Neural cell (in vitro differentiated cells): ENCODE measurements at regions not wholly inside any gene's neighbourhood (a gene's known extent, or its start where the extent isn't known, plus 50 kb on each side); places are given as distances from the start of the nearest gene placed in this dataset.
"Not testable (repeated sequence)": the region's sequence is repeated elsewhere in the genome, so short reads cannot be mapped to it uniquely, and the experiment has no call there.

ENCODE experiments used
- H2AFZ ChIP-seq: fragments of 200-600, 300-800 bp; sonication (generic), shearing (Covaris generic); 2 replicates; pipeline ENCODE4 v1.6.0; 2014; ENCODE audit warnings: low read depth, mild to moderate bottlenecking, antibody characterized with exemption, low read length, moderate library complexity
- H3F3A ChIP-seq: fragments of 200-600 bp; shearing (Covaris generic); 2 replicates; pipeline ENCODE4 v1.6.1; 2016; ENCODE audit warnings: mild to moderate bottlenecking, moderate library complexity, mixed read lengths, antibody characterized with exemption, low read length; ENCODE audit not compliant: insufficient read depth, poor library complexity, severe bottlenecking
- H3K27ac ChIP-seq: fragments of 200-600, 300-800 bp; sonication (generic), shearing (Covaris generic); 2 replicates; pipeline ENCODE4 v1.5.1; 2014; ENCODE audit warnings: mild to moderate bottlenecking, low read length, moderate library complexity
- H3K27me3 ChIP-seq: fragments of 300-800, 200-600 bp; sonication (generic), shearing (Covaris generic); 2 replicates; pipeline ENCODE4 v1.6.0; 2014; ENCODE audit warnings: mild to moderate bottlenecking, low read depth, low read length, moderate library complexity; ENCODE audit not compliant: insufficient read depth
- H3K36me3 ChIP-seq: fragments of 300-800, 200-600 bp; sonication (generic), shearing (Covaris generic); 2 replicates; pipeline ENCODE4 v1.5.1; 2014; ENCODE audit warnings: mild to moderate bottlenecking, antibody characterized with exemption, low read length, moderate library complexity; ENCODE audit not compliant: insufficient read depth
- H3K4me2 ChIP-seq: fragments of 300-800, 200-600 bp; sonication (generic), shearing (Covaris generic); 2 replicates; pipeline ENCODE4 v1.6.0; 2014; ENCODE audit warnings: mild to moderate bottlenecking, low read length
- H3K4me3 ChIP-seq: fragments of 300-800, 200-600 bp; sonication (generic), shearing (Covaris generic); 2 replicates; pipeline ENCODE4 v1.5.1; 2014; ENCODE audit warnings: mild to moderate bottlenecking, low read length, moderate library complexity
- H3K79me2 ChIP-seq: fragments of 200-600 bp; shearing (Covaris generic); replicated peaks from 2 replicates; pipeline ENCODE4 v1.6.0; 2014; ENCODE audit warnings: mild to moderate bottlenecking, low read length, moderate library complexity; ENCODE audit not compliant: insufficient read depth
- H3K9ac ChIP-seq: fragments of 300-800, 200-600 bp; sonication (generic), shearing (Covaris generic); 2 replicates; pipeline ENCODE4 v1.6.1; 2016; ENCODE audit warnings: mild to moderate bottlenecking, low read length, mixed read lengths
- H3K9me2 ChIP-seq: fragments of 200-600 bp; shearing (Covaris generic); 2 replicates; pipeline ENCODE4 v1.6.1; 2016; ENCODE audit warnings: mild to moderate bottlenecking, low read length, mixed read lengths; ENCODE audit not compliant: insufficient read depth
- H3K9me3 ChIP-seq: fragments of 200-600, 300-800 bp; sonication (generic), shearing (Covaris generic); 2 replicates; pipeline ENCODE4 v1.6.1; 2016; ENCODE audit warnings: mild to moderate bottlenecking, mixed run types, low read length, moderate library complexity, mixed read lengths
- H4K20me1 ChIP-seq: fragments of 200-600 bp; shearing (Covaris generic); 2 replicates; pipeline ENCODE4 v1.6.1; 2016; ENCODE audit warnings: mild to moderate bottlenecking, mixed run types; ENCODE audit not compliant: insufficient read depth
- CTCF ChIP-seq: fragments of 450-650 bp; IDR thresholded peaks from 2 replicates; pipeline ENCODE4 v1.5.1; 2014; ENCODE audit warnings: antibody characterized with exemption, mild to moderate bottlenecking, moderate library complexity; ENCODE audit not compliant: poor library complexity, severe bottlenecking
- EP300 ChIP-seq: fragments of 450-650 bp; conservative IDR thresholded peaks from 2 replicates; pipeline ENCODE4 v1.6.1; 2014; ENCODE audit warnings: antibody characterized with exemption, mild to moderate bottlenecking, moderate library complexity; ENCODE audit not compliant: poor library complexity, severe bottlenecking
- EZH2 ChIP-seq: fragments of 200-600, 300-800 bp; shearing (Covaris generic), sonication (generic); IDR thresholded peaks from 2 replicates; pipeline ENCODE4 v1.6.1; 2014; ENCODE audit warnings: antibody characterized with exemption, low read length, borderline replicate concordance, mild to moderate bottlenecking; ENCODE audit not compliant: insufficient read depth, poor library complexity, severe bottlenecking
- MXI1 ChIP-seq: fragments of 450-650 bp; conservative IDR thresholded peaks from 2 replicates; pipeline ENCODE4 v1.6.1; 2014; ENCODE audit warnings: antibody characterized with exemption, mild to moderate bottlenecking; ENCODE audit not compliant: poor library complexity, severe bottlenecking
- POLR2AphosphoS5 ChIP-seq: IDR thresholded peaks from 2 replicates; pipeline ENCODE4 v1.6.1; 2012
- RAD21 ChIP-seq: fragments of 450-650 bp; conservative IDR thresholded peaks from 2 replicates; pipeline ENCODE4 v1.6.1; 2014; ENCODE audit warnings: antibody characterized with exemption, mild to moderate bottlenecking, moderate library complexity
- REST ChIP-seq: IDR thresholded peaks from 2 replicates; pipeline ENCODE4 v1.6.1; 2012; ENCODE audit warnings: borderline replicate concordance
- SMC3 ChIP-seq: fragments of 450-650 bp; conservative IDR thresholded peaks from 2 replicates; pipeline ENCODE4 v1.6.1; 2014; ENCODE audit warnings: antibody characterized with exemption, mild to moderate bottlenecking, moderate library complexity; ENCODE audit not compliant: poor library complexity
- TAF1 ChIP-seq: IDR thresholded peaks from 2 replicates; pipeline ENCODE4 v1.6.1; 2012; ENCODE audit warnings: low read depth

GRCh38 chr22:34829485-34829884 is 236.5 kb upstream of the ISX start:
- H3K9me3 ChIP-seq, result no peaks in the 10 kb centered on the region
- H3K27me3 ChIP-seq, result no peaks in the 10 kb centered on the region
- H3K4me3 ChIP-seq, result no peak overlapping the region
- H3K27ac ChIP-seq, result no peak overlapping the region
- H3K36me3 ChIP-seq, result no peaks in the 10 kb centered on the region
- no peaks in the 10 kb centered on the region for H3K79me2 ChIP-seq
- no peak overlapping the region for H3K4me2 ChIP-seq
- H2AFZ ChIP-seq, result no peak overlapping the region
- no peaks in the 10 kb centered on the region for H3F3A ChIP-seq
- no peaks in the 10 kb centered on the region for H4K20me1 ChIP-seq
- H3K9ac ChIP-seq, result no peak overlapping the region
- H3K9me2 ChIP-seq, result no peaks in the 10 kb centered on the region
- TF ChIP-seq CTCF, result no peak
- no peak for TF ChIP-seq EZH2
- TF ChIP-seq EP300, result no peak
- TF ChIP-seq MXI1, result no peak
- TF ChIP-seq POLR2AphosphoS5, result no peak
- no peak for TF ChIP-seq REST
- no peak for TF ChIP-seq TAF1
- TF ChIP-seq SMC3, result no peak

- H3K4me3 ChIP-seq, result no peak overlapping the region
- H3K27me3 ChIP-seq, result no peaks in the 10 kb centered on the region
- no peak overlapping the region for H3K4me2 ChIP-seq
- H3K9ac ChIP-seq, result no peak overlapping the region
- no peaks in the 10 kb centered on the region for H4K20me1 ChIP-seq
- H3K9me3 ChIP-seq, result no peaks in the 10 kb centered on the region
- H3K36me3 ChIP-seq, result no peaks in the 10 kb centered on the region
- no peaks in the 10 kb centered on the region for H3K79me2 ChIP-seq
- no peaks in the 10 kb centered on the region for H3F3A ChIP-seq
- no peak overlapping the region for H2AFZ ChIP-seq
- H3K9me2 ChIP-seq, result no peaks in the 10 kb centered on the region
- no peak overlapping the region for H3K27ac ChIP-seq
- no peak for TF ChIP-seq CTCF
- TF ChIP-seq POLR2AphosphoS5, result no peak
- TF ChIP-seq SMC3, result no peak
- TF ChIP-seq TAF1, result no peak
- TF ChIP-seq REST, result no peak
- no peak for TF ChIP-seq RAD21
- no peak for TF ChIP-seq MXI1
- TF ChIP-seq EP300, result no peak
- no peak for TF ChIP-seq EZH2
These were observed 231.9 kb upstream of the ISX start for GRCh38 chr22:34834059-34834458.

GRCh38 chr22:34834541-34834940 is 231.4 kb upstream of the ISX start:
- H3K27me3 ChIP-seq, H3K79me2 ChIP-seq, H3F3A ChIP-seq, H2AFZ ChIP-seq, H3K9me2 ChIP-seq, H3K4me3 ChIP-seq, H3K9me3 ChIP-seq, H3K9ac ChIP-seq, H4K20me1 ChIP-seq, H3K36me3 ChIP-seq, H3K4me2 ChIP-seq, H3K27ac ChIP-seq: not testable (repeated sequence)
